Brain microvascular endothelial cell (primary cell): ENCODE measurements at regions not wholly inside any gene's neighbourhood (a gene's known extent, or its start where the extent isn't known, plus 50 kb on each side); places are given as distances from the start of the nearest gene placed in this dataset.

ENCODE experiments used
- DNase-seq: peaks from one replicate; pipeline ENCODE4 v3.0.0-alpha.2; 2020
- H3K27ac ChIP-seq: fragments of 250-450 bp; sonication (Bioruptor Pico); 2 replicates; pipeline ENCODE4 v1.5.1; 2020; ENCODE audit warnings: mild to moderate bottlenecking, moderate library complexity
- H3K27me3 ChIP-seq: fragments of 250-450 bp; sonication (Bioruptor Pico); replicated peaks from 2 replicates; pipeline ENCODE4 v1.5.1; 2020; ENCODE audit warnings: mild to moderate bottlenecking
- H3K36me3 ChIP-seq: fragments of 250-450 bp; sonication (Bioruptor Pico); replicated peaks from 2 replicates; pipeline ENCODE4 v1.5.1; 2020; ENCODE audit warnings: mild to moderate bottlenecking
- H3K4me3 ChIP-seq: 2 replicates; pipeline ENCODE4 v1.5.1; 2011; ENCODE audit warnings: low read depth, mild to moderate bottlenecking, control low read depth, low read length, moderate library complexity
- in situ Hi-C: cut with HindIII; loops from 2 replicates; pipeline ENCODE4 v1.10.0; 2017; ENCODE audit warnings: low sequenced_read_pairs, low pct_ligation_motif_present
- TF ChIP-seq, protein P1 (sequence below): IDR thresholded peaks from 2 replicates; pipeline ENCODE4 v1.5.1; 2011; ENCODE audit warnings: low read depth, mild to moderate bottlenecking, moderate library complexity, low read length, control low read depth, inconsistent platforms; ENCODE audit errors: missing control alignments

DNA sequence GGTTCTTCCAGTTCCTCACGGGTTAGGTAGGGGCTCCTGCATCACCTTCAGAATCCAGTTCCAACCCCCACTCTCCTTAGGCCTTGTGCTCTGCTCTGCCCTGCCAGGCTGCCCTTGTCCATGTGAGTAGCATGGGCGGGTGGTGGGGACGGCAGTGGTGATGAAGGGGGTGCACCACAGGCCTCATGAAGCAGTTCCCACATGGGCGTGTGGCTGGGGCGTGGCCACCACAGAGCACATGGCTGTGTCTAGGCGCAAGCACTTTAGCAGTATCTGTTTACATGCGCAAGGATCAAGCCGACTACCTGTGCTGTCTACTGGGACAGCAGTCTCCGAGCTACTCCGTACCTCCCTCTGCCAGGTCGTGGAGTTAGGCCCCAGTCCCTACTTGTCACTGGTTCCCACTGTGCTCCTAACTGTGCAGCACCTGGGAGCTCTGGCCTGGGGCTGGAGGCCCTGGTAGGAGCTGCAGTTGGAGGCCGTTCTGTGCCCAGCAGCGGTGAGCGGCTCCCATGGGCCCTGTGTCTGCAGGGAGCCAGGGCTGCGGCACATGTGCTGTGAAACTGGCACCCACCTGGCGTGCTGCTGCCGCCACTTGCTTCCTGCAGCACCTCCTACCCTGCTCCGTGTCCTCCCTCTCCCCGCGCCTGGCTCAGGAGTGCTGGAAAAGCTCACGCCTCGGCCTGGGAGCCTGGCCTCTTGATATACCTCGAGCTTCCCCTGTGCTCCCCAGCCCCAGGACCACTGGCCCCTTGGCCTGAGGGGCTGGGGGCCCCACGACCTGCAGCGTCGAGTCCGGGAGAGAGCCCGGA is 53.5 kb downstream of the PLXNA1 start:
- no peak overlapping the region for H3K4me3 ChIP-seq
- DNase-seq = no peak
- H3K27ac ChIP-seq = peak overlapping the region; percentile 16
- TF ChIP-seq, protein P1, sequence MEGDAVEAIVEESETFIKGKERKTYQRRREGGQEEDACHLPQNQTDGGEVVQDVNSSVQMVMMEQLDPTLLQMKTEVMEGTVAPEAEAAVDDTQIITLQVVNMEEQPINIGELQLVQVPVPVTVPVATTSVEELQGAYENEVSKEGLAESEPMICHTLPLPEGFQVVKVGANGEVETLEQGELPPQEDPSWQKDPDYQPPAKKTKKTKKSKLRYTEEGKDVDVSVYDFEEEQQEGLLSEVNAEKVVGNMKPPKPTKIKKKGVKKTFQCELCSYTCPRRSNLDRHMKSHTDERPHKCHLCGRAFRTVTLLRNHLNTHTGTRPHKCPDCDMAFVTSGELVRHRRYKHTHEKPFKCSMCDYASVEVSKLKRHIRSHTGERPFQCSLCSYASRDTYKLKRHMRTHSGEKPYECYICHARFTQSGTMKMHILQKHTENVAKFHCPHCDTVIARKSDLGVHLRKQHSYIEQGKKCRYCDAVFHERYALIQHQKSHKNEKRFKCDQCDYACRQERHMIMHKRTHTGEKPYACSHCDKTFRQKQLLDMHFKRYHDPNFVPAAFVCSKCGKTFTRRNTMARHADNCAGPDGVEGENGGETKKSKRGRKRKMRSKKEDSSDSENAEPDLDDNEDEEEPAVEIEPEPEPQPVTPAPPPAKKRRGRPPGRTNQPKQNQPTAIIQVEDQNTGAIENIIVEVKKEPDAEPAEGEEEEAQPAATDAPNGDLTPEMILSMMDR = no peak
- peaks cover 24% of the 10 kb centered on the region for H3K36me3 ChIP-seq
- in situ Hi-C loops = no loop called here
- no peaks in the 10 kb centered on the region for H3K27me3 ChIP-seq

GRCh38 chr3:127037021-127037400 is 54.1 kb downstream of the PLXNA1 start:
- DNase-seq = no peak
- H3K27ac ChIP-seq = no peak overlapping the region
- TF ChIP-seq, protein P1 = no peak
- peaks cover 21% of the 10 kb centered on the region for H3K36me3 ChIP-seq
- in situ Hi-C loops = no loop called here
- H3K27me3 ChIP-seq = no peaks in the 10 kb centered on the region
- H3K4me3 ChIP-seq = no peak overlapping the region

GRCh38 chr3:127037418-127037841 is 54.5 kb downstream of the PLXNA1 start:
- Histone ChIP-seq H3K4me3 (no peak overlapping the region), H3K27me3 (no peaks in the 10 kb centered on the region), H3K36me3 (peaks cover 18% of the 10 kb centered on the region), H3K27ac (no peak overlapping the region)
- in situ Hi-C loops = no loop called here
- DNase-seq = no peak
- TF ChIP-seq, protein P1 = no peak

- H3K36me3 ChIP-seq = peaks cover 13% of the 10 kb centered on the region
- H3K27ac ChIP-seq = no peak overlapping the region
- no peaks in the 10 kb centered on the region for H3K27me3 ChIP-seq
- no peak overlapping the region for H3K4me3 ChIP-seq
- in situ Hi-C loops = no loop called here
- no peak for DNase-seq
- TF ChIP-seq, protein P1 = no peak
Observed at GRCh38 chr3:127037971-127038446, 55.1 kb downstream of the PLXNA1 start.

DNA sequence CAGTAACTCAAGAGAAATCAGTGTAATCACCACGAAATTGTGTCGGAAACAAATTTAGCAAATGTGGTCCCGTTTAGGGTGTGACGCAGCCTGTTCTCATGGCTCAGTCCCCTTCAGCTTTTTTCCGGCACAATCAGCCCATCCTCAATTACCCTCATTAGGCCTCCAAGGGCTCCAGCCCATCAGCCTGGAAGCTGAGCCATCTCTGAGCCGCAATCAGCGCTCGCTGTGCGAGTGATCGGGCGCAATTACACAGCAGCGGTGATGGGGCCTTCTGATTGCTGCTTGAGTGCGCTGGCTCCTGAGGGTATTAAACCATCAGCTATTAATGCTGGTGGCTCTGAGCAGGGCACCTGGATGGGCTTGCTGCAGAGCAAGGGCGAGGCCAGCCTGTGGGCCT is 55.6 kb downstream of the PLXNA1 start:
- H3K4me3 ChIP-seq = no peak overlapping the region
- H3K27me3 ChIP-seq = no peaks in the 10 kb centered on the region
- no peak overlapping the region for H3K27ac ChIP-seq
- peaks cover 12% of the 10 kb centered on the region for H3K36me3 ChIP-seq
- no peak for DNase-seq
- TF ChIP-seq, protein P1 = no peak
- in situ Hi-C loops = no loop called here
